Neural cell (in vitro differentiated cells): ENCODE measurements at regions not wholly inside any gene's neighbourhood (a gene's known extent, or its start where the extent isn't known, plus 50 kb on each side); places are given as distances from the start of the nearest gene placed in this dataset.

Source experiments
- EP300 ChIP-seq: fragments of 450-650 bp; conservative IDR thresholded peaks from 2 replicates; pipeline ENCODE4 v1.6.1; 2014; ENCODE audit warnings: antibody characterized with exemption, mild to moderate bottlenecking, moderate library complexity; ENCODE audit not compliant: poor library complexity, severe bottlenecking
- EZH2 ChIP-seq: fragments of 200-600, 300-800 bp; shearing (Covaris generic), sonication (generic); IDR thresholded peaks from 2 replicates; pipeline ENCODE4 v1.6.1; 2014; ENCODE audit warnings: antibody characterized with exemption, low read length, borderline replicate concordance, mild to moderate bottlenecking; ENCODE audit not compliant: insufficient read depth, poor library complexity, severe bottlenecking
- POLR2AphosphoS5 ChIP-seq: IDR thresholded peaks from 2 replicates; pipeline ENCODE4 v1.6.1; 2012
- SMC3 ChIP-seq: fragments of 450-650 bp; conservative IDR thresholded peaks from 2 replicates; pipeline ENCODE4 v1.6.1; 2014; ENCODE audit warnings: antibody characterized with exemption, mild to moderate bottlenecking, moderate library complexity; ENCODE audit not compliant: poor library complexity
- TAF1 ChIP-seq: IDR thresholded peaks from 2 replicates; pipeline ENCODE4 v1.6.1; 2012; ENCODE audit warnings: low read depth
- TF ChIP-seq, protein P1 (sequence below): fragments of 450-650 bp; IDR thresholded peaks from 2 replicates; pipeline ENCODE4 v1.5.1; 2014; ENCODE audit warnings: antibody characterized with exemption, mild to moderate bottlenecking, moderate library complexity; ENCODE audit not compliant: poor library complexity, severe bottlenecking
- TF ChIP-seq, protein P2 (sequence below): IDR thresholded peaks from 2 replicates; pipeline ENCODE4 v1.6.1; 2012; ENCODE audit warnings: borderline replicate concordance

DNA sequence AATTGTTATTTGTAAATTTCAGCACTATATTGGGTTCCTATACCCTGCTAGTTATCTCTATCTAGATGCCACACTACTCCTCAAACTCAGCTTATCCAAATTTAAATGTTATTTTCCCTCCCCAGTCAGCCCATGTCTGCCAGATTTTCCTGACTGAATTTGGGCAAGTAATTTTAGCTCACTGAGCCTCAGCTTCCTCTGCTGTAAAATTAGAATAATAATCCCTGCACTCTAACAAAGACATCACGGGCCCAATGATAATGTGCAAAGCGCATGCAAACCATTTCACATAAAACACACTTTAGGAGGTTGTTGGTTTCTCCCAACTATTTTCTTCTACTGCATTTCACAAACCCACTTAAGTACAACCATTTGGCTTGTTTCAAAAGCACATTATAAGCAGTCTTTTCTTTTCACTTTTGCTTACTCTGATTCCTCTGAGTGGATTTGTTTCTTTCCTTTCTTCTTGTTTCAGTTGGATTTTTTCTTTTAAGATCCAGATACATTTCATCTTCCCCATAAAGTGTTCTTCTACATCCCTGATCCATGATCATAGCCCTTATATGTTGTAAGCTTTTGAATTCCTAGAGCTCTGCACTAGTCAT, 152.8 kb upstream of the DPT start:
- TF ChIP-seq TAF1 = no peak
- no peak for TF ChIP-seq POLR2AphosphoS5
- TF ChIP-seq, protein P1, sequence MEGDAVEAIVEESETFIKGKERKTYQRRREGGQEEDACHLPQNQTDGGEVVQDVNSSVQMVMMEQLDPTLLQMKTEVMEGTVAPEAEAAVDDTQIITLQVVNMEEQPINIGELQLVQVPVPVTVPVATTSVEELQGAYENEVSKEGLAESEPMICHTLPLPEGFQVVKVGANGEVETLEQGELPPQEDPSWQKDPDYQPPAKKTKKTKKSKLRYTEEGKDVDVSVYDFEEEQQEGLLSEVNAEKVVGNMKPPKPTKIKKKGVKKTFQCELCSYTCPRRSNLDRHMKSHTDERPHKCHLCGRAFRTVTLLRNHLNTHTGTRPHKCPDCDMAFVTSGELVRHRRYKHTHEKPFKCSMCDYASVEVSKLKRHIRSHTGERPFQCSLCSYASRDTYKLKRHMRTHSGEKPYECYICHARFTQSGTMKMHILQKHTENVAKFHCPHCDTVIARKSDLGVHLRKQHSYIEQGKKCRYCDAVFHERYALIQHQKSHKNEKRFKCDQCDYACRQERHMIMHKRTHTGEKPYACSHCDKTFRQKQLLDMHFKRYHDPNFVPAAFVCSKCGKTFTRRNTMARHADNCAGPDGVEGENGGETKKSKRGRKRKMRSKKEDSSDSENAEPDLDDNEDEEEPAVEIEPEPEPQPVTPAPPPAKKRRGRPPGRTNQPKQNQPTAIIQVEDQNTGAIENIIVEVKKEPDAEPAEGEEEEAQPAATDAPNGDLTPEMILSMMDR = no peak
- TF ChIP-seq EZH2 = no peak
- no peak for TF ChIP-seq SMC3
- TF ChIP-seq, protein P2, sequence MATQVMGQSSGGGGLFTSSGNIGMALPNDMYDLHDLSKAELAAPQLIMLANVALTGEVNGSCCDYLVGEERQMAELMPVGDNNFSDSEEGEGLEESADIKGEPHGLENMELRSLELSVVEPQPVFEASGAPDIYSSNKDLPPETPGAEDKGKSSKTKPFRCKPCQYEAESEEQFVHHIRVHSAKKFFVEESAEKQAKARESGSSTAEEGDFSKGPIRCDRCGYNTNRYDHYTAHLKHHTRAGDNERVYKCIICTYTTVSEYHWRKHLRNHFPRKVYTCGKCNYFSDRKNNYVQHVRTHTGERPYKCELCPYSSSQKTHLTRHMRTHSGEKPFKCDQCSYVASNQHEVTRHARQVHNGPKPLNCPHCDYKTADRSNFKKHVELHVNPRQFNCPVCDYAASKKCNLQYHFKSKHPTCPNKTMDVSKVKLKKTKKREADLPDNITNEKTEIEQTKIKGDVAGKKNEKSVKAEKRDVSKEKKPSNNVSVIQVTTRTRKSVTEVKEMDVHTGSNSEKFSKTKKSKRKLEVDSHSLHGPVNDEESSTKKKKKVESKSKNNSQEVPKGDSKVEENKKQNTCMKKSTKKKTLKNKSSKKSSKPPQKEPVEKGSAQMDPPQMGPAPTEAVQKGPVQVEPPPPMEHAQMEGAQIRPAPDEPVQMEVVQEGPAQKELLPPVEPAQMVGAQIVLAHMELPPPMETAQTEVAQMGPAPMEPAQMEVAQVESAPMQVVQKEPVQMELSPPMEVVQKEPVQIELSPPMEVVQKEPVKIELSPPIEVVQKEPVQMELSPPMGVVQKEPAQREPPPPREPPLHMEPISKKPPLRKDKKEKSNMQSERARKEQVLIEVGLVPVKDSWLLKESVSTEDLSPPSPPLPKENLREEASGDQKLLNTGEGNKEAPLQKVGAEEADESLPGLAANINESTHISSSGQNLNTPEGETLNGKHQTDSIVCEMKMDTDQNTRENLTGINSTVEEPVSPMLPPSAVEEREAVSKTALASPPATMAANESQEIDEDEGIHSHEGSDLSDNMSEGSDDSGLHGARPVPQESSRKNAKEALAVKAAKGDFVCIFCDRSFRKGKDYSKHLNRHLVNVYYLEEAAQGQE = no peak
- TF ChIP-seq EP300 = no peak
